T47D (cell line): ENCODE measurements at regions not wholly inside any gene's neighbourhood (a gene's known extent, or its start where the extent isn't known, plus 50 kb on each side); places are given as distances from the start of the nearest gene placed in this dataset.

Experiments used
- DNase-seq, 2 experiments: peaks; one replicate each; pipeline versions ENCODE4 v3.0.0 to v3.0.0-alpha.2; 2011 to 2012; ENCODE audit warnings: low read depth in 1 of 2, low spot score in 1 of 2
- JUND ChIP-seq: IDR thresholded peaks from 2 replicates; pipeline ENCODE4 v1.6.1; 2012; ENCODE audit warnings: low read depth
- in situ Hi-C: cut with HindIII; loops from 2 replicates; pipeline ENCODE4 v1.10.0; 2016; ENCODE audit warnings: low sequenced_read_pairs, low pct_unique_long_range_greater_than_20kb

DNA sequence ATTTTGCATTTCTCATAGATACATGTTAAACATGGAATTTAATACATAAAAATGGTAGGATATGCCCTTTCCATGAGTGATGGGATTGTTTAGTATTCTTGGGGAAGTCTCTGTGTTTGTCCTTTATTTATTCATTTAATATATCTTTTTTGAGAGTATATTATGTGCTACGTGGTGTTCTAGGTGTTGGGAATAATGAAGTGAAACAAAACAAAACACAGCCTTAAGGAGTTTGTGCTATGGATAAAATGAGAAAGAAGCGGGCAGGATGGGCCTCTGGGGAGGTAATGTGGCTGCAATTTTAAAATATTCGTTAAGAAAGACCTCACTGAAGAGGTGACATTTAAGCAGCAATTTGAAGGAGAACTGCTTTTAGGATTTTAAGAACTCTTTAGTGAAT, 851.5 kb downstream of the MAFB start:
- no peak for DNase-seq
- TF ChIP-seq JUND, result no peak
- in situ Hi-C loops, result no loop called here

DNA sequence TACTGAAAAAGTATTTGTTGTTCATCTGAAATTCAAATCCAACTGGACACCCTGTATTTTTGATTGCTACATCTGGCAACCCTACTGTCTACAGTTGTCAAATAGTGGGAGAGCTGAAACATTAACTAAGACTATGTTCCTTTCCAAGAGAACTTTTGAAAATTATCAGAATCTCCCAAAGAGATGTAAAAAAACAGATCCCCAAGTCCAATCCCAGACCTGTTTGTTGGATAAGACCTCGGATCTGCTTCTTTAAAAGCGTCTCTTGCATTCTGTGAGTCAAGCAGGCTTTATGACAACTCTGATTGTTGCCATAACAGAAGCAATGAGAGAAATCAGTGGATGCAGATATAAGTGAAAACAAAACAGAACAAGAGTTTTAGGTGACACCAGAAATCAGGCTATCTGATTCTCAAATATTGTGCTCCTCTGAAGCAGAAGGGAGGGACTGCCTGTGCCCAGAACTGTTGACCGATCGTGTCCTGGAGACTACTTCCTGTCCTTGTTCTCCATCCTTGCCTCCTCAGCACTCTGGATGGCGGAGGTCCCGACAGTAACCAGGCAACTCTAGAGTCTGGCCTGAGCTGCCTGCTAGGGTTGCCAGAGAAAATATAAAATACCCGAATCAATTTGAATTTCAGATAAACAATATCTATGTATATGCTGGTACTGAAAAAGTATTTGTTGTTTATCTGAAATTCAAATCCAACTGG, 853.8 kb downstream of the MAFB start:
- DNase-seq, result no peak
- no peak for TF ChIP-seq JUND
- in situ Hi-C loops, result no loop called here

DNA sequence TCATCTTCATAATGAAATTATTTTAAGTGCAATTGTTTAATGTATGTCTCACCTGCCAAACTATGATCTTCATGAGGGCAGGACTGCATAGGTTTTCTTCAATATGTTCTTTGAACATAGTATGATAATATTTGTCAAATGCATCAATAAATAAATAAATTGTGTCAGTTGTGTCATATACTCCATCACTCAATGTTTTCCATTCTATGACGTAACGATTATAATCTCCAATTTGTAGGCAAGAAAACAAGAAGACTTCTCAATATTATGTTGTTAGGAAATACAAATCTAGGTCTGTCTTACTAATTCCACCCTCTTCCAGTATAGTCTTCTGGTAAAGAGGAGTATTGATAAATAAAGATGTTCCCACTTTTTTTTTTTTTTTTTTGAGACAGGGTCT, 858.1 kb downstream of the MAFB start:
- no peak for DNase-seq
- in situ Hi-C loops, result no loop called here
- no peak for TF ChIP-seq JUND

- TF ChIP-seq JUND, result no peak
- in situ Hi-C loops, result no loop called here
- no peak for DNase-seq
Measured at GRCh38 chr20:39829661-39830060, 859.4 kb downstream of the MAFB start.

DNA sequence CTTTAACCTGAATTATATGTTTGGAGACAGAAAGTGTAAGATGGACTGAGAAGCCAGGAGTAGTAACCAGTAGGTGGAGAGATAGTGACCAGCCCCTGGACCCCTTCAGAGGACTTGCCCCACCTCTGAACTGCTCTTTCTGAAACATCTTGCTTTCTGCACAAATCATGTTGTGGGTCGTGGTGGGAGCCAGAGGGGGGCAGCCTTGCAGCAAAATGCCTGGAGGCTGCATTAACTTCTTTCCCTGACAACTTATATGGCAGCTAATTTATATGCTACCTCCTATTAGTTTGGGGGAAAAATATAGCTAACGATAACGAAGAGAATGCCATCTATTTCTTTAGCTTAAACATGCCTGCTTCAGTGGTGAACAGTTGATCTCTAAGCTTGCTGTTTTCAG, 859.8 kb downstream of the MAFB start:
- DNase-seq, result no peak
- in situ Hi-C loops, result no loop called here

GRCh38 chr20:39825950-39826349, 863.1 kb downstream of the MAFB start:
- TF ChIP-seq JUND, result no peak
- in situ Hi-C loops, result no loop called here

More for the DNA sequence above, 859.8 kb downstream of the MAFB start:
- no peak for TF ChIP-seq JUND

GRCh38 chr20:39825524-39825923, 863.4 kb downstream of the DHX35 start:
- DNase-seq, result no peak
- no peak for TF ChIP-seq JUND
- in situ Hi-C loops, result no loop called here

More at GRCh38 chr20:39825950-39826349, 863.1 kb downstream of the MAFB start:
- DNase-seq, result no peak

DNA sequence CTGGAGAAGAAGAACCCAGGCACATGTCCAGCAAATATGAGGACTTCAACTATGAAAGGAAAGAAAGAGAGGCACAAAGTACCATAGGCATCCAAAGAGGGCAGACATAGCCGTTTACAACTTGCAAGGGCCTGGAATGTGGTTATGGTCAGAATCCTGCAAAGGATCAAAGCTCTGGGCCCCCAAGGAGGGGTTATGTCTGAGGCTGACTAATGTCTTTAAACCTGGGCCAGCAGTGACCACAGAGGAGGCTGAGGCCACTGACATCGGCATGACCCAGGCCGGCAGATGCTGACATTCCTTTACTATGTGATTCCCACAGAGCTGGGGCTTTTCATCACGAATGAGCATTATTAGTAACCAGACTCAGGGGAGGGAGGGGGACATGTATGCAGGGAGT, 861.1 kb downstream of the DHX35 start:
- DNase-seq, result no peak
- TF ChIP-seq JUND, result no peak
- in situ Hi-C loops, result no loop called here

- TF ChIP-seq JUND, result no peak
- in situ Hi-C loops, result no loop called here
- no peak for DNase-seq
Measured at GRCh38 chr20:39822667-39823066, 860.5 kb downstream of the DHX35 start.

DNA sequence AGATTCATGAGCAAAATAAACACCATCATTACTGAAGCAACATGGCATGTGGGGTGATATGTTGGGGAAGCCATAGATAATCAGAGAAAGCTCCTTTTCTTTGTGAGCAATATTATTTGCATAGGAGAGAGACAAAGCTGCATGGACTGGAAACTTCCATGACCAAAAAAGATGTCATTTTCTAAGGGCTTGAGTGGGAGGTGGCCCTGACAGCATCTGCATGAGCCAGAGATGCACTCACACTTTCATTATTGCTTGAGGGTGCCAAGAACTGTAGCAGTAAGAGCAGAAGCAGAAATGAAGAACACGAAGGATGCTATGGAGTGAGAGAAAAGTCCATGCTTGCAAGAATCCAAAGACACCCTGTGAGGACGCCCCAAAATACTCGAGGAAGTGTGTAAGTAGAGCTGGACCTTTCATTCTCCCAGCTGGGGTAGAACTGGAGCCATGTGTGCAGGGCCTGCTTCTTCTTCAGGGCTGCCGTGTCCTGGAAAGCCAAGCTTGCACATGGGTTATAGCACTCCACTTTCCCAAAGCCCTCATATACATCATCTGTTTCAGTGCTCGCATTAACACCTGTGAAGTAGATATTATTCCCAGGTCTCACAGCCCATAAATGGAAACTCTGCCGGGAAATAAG, 851.2 kb downstream of the DHX35 start:
- no peak for DNase-seq
- in situ Hi-C loops, result no loop called here
- no peak for TF ChIP-seq JUND

- in situ Hi-C loops, result no loop called here
- no peak for DNase-seq
- no peak for TF ChIP-seq JUND
Measured at GRCh38 chr20:39812116-39812515, 850.0 kb downstream of the DHX35 start.

DNA sequence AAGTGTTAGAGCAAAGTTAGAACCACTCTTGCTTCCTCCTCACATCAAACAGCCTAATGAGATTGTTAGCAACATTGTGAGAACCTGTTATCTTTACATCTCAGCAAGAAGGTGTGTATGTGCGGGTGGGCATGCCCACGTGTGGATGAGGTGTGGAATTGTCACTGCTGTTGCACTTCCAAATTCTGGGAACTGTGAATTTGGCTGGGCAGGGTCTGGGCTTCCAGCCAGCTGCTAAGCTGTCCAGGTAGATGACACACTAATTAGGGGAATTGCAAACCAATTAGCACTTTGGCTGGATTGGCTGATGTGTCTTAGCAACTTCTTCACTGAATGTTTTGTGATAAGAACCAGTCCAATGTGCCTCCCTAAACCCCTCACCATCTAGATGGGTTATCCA, 848.2 kb downstream of the DHX35 start:
- no peak for TF ChIP-seq JUND
- DNase-seq, result no peak
- in situ Hi-C loops, result no loop called here

- TF ChIP-seq JUND, result no peak
- no peak for DNase-seq
- in situ Hi-C loops, result no loop called here
Measured at GRCh38 chr20:39808613-39809012, 846.5 kb downstream of the DHX35 start.

DNA sequence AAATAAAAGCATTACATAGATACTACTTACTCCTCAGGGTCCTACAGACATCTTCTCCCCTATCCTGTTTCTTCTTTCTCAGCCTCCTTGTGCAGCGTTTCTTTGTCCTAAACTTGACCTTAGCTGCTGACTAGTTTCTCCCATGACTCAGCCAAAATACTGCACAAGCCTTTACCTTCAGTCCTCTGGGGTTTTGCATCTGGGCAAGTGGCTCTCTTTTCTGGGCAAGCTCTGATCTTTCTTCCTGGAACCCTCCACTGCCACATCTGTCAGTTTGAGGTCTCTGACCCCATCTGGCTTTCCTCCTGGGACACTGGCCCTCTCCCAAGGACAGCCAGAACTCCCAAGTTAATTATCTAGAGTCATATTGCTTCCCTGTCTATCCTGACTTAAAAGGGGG, 838.4 kb downstream of the DHX35 start:
- no peak for TF ChIP-seq JUND
- no peak for DNase-seq

More for the DNA sequence above, 838.4 kb downstream of the DHX35 start:
- in situ Hi-C loops, result no loop called here
